ENCODE measurements at regions not wholly inside any gene's neighbourhood (a gene's known extent, or its start where the extent isn't known, plus 50 kb on each side); places are given as distances from the start of the nearest gene placed in this dataset.

GRCh38 chr9:134243778-134244467, 79.6 kb upstream of the RNU6ATAC start:
- Histone ChIP-seq H3K4me3 (no peak overlapping the region), H3K27me3 (no peaks in the 10 kb centered on the region), H3K27ac (no peak overlapping the region), H3K4me1 (peaks cover 4% of the 10 kb centered on the region), H3K36me3 (no peaks in the 10 kb centered on the region), H3K9me3 (peaks cover 5% of the 10 kb centered on the region)
- intact Hi-C loops (cut with DNase I) = no loop called here
- DNase-seq (ENCODE audit: extremely low spot score in 2 of 2) = no peak
- no peak for TF ChIP-seq POLR2AphosphoS5 (IDR thresholded peaks at IDR 0.05; ENCODE audit: insufficient read depth in 1 of 2, low read depth in 1 of 2)
- no peak for TF ChIP-seq POLR2A (IDR thresholded peaks at IDR 0.05)
- no peak for TF ChIP-seq CTCF (IDR thresholded peaks at IDR 0.05)

GRCh38 chr9:134245179-134245578, 80.8 kb upstream of the RNU6ATAC start:
- Histone ChIP-seq H3K4me1 (peaks cover 4% of the 10 kb centered on the region), H3K27ac (no peak overlapping the region), H3K9me3 (peaks cover 5% of the 10 kb centered on the region), H3K36me3 (no peaks in the 10 kb centered on the region), H3K4me3 (no peak overlapping the region), H3K27me3 (no peaks in the 10 kb centered on the region)
- DNase-seq (ENCODE audit: extremely low spot score in 2 of 2) = no peak
- TF ChIP-seq POLR2A (IDR thresholded peaks at IDR 0.05) = no peak
- TF ChIP-seq CTCF (IDR thresholded peaks at IDR 0.05) = no peak
- TF ChIP-seq POLR2AphosphoS5 (IDR thresholded peaks at IDR 0.05; ENCODE audit: insufficient read depth in 1 of 2, low read depth in 1 of 2) = no peak
- intact Hi-C loops (cut with DNase I) = no loop called here

GRCh38 chr9:134247918-134248631, 78.2 kb upstream of the RXRA start:
- no peak for DNase-seq (ENCODE audit: extremely low spot score in 2 of 2)
- peaks cover 4% of the 10 kb centered on the region for H3K4me1 ChIP-seq
- H3K9me3 ChIP-seq = peaks cover 5% of the 10 kb centered on the region
- intact Hi-C loops (cut with DNase I) = no loop called here
- H3K27ac ChIP-seq = no peak overlapping the region
- no peaks in the 10 kb centered on the region for H3K27me3 ChIP-seq
- no peak overlapping the region for H3K4me3 ChIP-seq
- TF ChIP-seq POLR2A (IDR thresholded peaks at IDR 0.05) = no peak
- no peak for TF ChIP-seq CTCF (IDR thresholded peaks at IDR 0.05)
- no peak for TF ChIP-seq POLR2AphosphoS5 (IDR thresholded peaks at IDR 0.05; ENCODE audit: insufficient read depth in 1 of 2, low read depth in 1 of 2)
- H3K36me3 ChIP-seq = no peaks in the 10 kb centered on the region

GRCh38 chr9:134251296-134252069, 74.8 kb upstream of the RXRA start:
- Histone ChIP-seq H3K36me3 (no peaks in the 10 kb centered on the region), H3K9me3 (peaks cover 5% of the 10 kb centered on the region), H3K4me3 (no peak overlapping the region), H3K27ac (no peak overlapping the region), H3K27me3 (no peaks in the 10 kb centered on the region), H3K4me1 (no peaks in the 10 kb centered on the region)
- intact Hi-C loops (cut with DNase I) = no loop called here
- DNase-seq (ENCODE audit: extremely low spot score in 2 of 2) = no peak
- TF ChIP-seq POLR2A (IDR thresholded peaks at IDR 0.05) (no peak), CTCF (IDR thresholded peaks at IDR 0.05) (no peak), POLR2AphosphoS5 (IDR thresholded peaks at IDR 0.05; ENCODE audit: insufficient read depth in 1 of 2, low read depth in 1 of 2) (no peak)

Data from vagina (tissue), 2 donors.